Left renal cortex interstitium (tissue), 4 donors: ENCODE measurements at regions not wholly inside any gene's neighbourhood (a gene's known extent, or its start where the extent isn't known, plus 50 kb on each side); places are given as distances from the start of the nearest gene placed in this dataset.

ENCODE experiments used
- DNase-seq, 4 donors: peaks; one replicate each; pipeline ENCODE4 v3.0.0-alpha.2; 2013; ENCODE audit warnings: low read depth in 4 of 4, low spot score in 2 of 4, missing footprints in 1 of 4

GRCh38 chr20:48468571-48468970 is 359.2 kb downstream of the PREX1 start:
- DNase-seq, result no peak

GRCh38 chr20:48467622-48468021 is 360.2 kb downstream of the PREX1 start:
- no peak for DNase-seq

GRCh38 chr20:48465271-48465670 is 362.5 kb downstream of the PREX1 start:
- DNase-seq, result no peak

GRCh38 chr20:48463916-48464315 is 363.9 kb downstream of the PREX1 start:
- DNase-seq, result no peak

- no peak for DNase-seq
Observed at GRCh38 chr20:48463096-48463720, 364.6 kb downstream of the PREX1 start.

GRCh38 chr20:48461735-48462119 is 366.1 kb downstream of the PREX1 start:
- no peak for DNase-seq

GRCh38 chr20:48461091-48461734 is 366.6 kb downstream of the PREX1 start:
- DNase-seq, result no peak

GRCh38 chr20:48460681-48461080 is 367.1 kb downstream of the PREX1 start:
- DNase-seq, result no peak

GRCh38 chr20:48459722-48460395 is 367.9 kb downstream of the PREX1 start:
- DNase-seq, result no peak

GRCh38 chr20:48458601-48459385 is 369.0 kb downstream of the PREX1 start:
- DNase-seq, result no peak

- no peak for DNase-seq
Observed at GRCh38 chr20:48458003-48458377, 369.8 kb downstream of the PREX1 start.

- no peak for DNase-seq
Observed at GRCh38 chr20:48457193-48458002, 370.4 kb downstream of the PREX1 start.

GRCh38 chr20:48456366-48457192 is 371.2 kb downstream of the PREX1 start:
- no peak for DNase-seq

- DNase-seq, result no peak
Observed at GRCh38 chr20:48455651-48456365, 372.0 kb downstream of the PREX1 start.

- no peak for DNase-seq
Observed at GRCh38 chr20:48454671-48455490, 372.9 kb downstream of the PREX1 start.

GRCh38 chr20:48453477-48454093 is 374.2 kb downstream of the PREX1 start:
- DNase-seq, result no peak

- DNase-seq, result no peak
Observed at GRCh38 chr20:48451401-48451800, 376.4 kb downstream of the PREX1 start.
